Bronchial epithelial cell (primary cell): ENCODE measurements at regions not wholly inside any gene's neighbourhood (a gene's known extent, or its start where the extent isn't known, plus 50 kb on each side); places are given as distances from the start of the nearest gene placed in this dataset.

ENCODE experiments used
- DNase-seq: peaks from one replicate; pipeline ENCODE4 v3.0.0-alpha.2; 2010; ENCODE audit warnings: low read depth
- FAIRE-seq: peaks from 2 replicates; lab custom pipeline; 2011; peaks lifted over from hg19 to GRCh38; lab: Jason Lieb, UNC
- H3K27me3 ChIP-seq: 2 replicates; pipeline ENCODE4 v1.5.1; 2011; ENCODE audit warnings: low read length; ENCODE audit not compliant: control insufficient read depth, insufficient read depth
- H3K36me3 ChIP-seq: 2 replicates; pipeline ENCODE4 v1.5.1; 2011; ENCODE audit warnings: low read length; ENCODE audit not compliant: control insufficient read depth, insufficient read depth
- H3K4me3 ChIP-seq: 2 replicates; pipeline ENCODE4 v1.5.1; 2011; ENCODE audit warnings: mild to moderate bottlenecking, low read depth, low read length, control low read depth
- TF ChIP-seq, protein P1 (sequence below): IDR thresholded peaks from 2 replicates; pipeline ENCODE4 v1.5.1; 2011; ENCODE audit warnings: mild to moderate bottlenecking, moderate library complexity, low read length, control low read depth, inconsistent platforms; ENCODE audit not compliant: insufficient read depth, severe bottlenecking

GRCh38 chr1:182242641-182243040 lies 148.9 kb downstream of the GLUL start:
- Histone ChIP-seq H3K4me3 (no peak overlapping the region), H3K36me3 (no peaks in the 10 kb centered on the region), H3K27me3 (no peaks in the 10 kb centered on the region)
- no peak for DNase-seq
- TF ChIP-seq, protein P1, sequence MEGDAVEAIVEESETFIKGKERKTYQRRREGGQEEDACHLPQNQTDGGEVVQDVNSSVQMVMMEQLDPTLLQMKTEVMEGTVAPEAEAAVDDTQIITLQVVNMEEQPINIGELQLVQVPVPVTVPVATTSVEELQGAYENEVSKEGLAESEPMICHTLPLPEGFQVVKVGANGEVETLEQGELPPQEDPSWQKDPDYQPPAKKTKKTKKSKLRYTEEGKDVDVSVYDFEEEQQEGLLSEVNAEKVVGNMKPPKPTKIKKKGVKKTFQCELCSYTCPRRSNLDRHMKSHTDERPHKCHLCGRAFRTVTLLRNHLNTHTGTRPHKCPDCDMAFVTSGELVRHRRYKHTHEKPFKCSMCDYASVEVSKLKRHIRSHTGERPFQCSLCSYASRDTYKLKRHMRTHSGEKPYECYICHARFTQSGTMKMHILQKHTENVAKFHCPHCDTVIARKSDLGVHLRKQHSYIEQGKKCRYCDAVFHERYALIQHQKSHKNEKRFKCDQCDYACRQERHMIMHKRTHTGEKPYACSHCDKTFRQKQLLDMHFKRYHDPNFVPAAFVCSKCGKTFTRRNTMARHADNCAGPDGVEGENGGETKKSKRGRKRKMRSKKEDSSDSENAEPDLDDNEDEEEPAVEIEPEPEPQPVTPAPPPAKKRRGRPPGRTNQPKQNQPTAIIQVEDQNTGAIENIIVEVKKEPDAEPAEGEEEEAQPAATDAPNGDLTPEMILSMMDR, result no peak
- no peak for FAIRE-seq

- TF ChIP-seq, protein P1, result no peak
- DNase-seq (no peak), FAIRE-seq (no peak)
- H3K4me3 ChIP-seq, result no peak overlapping the region
- H3K36me3 ChIP-seq, result no peaks in the 10 kb centered on the region
- no peaks in the 10 kb centered on the region for H3K27me3 ChIP-seq
Measured at GRCh38 chr1:182240085-182240484, 151.5 kb downstream of the GLUL start.

DNA sequence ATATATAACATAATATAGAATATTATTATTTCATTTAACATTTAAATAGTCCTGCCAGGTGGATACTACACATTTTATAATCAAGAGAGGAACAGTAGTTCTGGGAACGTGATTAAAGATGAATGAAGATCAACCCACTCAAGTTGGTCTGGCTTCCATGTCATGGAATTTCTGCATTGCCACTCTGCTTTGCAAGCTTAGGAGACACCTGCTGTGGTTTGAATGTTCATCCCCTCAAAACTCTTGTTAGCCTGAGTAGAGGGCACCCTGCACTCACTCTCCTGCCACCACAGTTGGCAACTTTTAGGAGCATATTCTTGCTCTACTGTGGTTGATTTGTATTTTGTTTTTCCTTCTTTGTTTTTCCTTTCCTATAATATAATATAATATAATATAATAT lies 153.2 kb downstream of the GLUL start:
- DNase-seq (no peak), FAIRE-seq (no peak)
- H3K27me3 ChIP-seq, result no peaks in the 10 kb centered on the region
- H3K4me3 ChIP-seq, result no peak overlapping the region
- no peaks in the 10 kb centered on the region for H3K36me3 ChIP-seq
- TF ChIP-seq, protein P1, result no peak

GRCh38 chr1:182237329-182237728 lies 154.3 kb downstream of the GLUL start:
- no peak for FAIRE-seq
- TF ChIP-seq, protein P1, result no peak

GRCh38 chr1:182236651-182237077 lies 154.9 kb downstream of the GLUL start:
- FAIRE-seq, result peak; percentile 77
- TF ChIP-seq, protein P1, result no peak

More at GRCh38 chr1:182237329-182237728, 154.3 kb downstream of the GLUL start:
- Histone ChIP-seq H3K36me3 (no peaks in the 10 kb centered on the region), H3K4me3 (no peak overlapping the region), H3K27me3 (no peaks in the 10 kb centered on the region)
- no peak for DNase-seq

More at GRCh38 chr1:182236651-182237077, 154.9 kb downstream of the GLUL start:
- H3K36me3 ChIP-seq, result no peaks in the 10 kb centered on the region
- H3K27me3 ChIP-seq, result no peaks in the 10 kb centered on the region
- DNase-seq, result no peak
- no peak overlapping the region for H3K4me3 ChIP-seq
